Spleen (tissue), 11 donors: ENCODE measurements at regions not wholly inside any gene's neighbourhood (a gene's known extent, or its start where the extent isn't known, plus 50 kb on each side); places are given as distances from the start of the nearest gene placed in this dataset.

Source experiments
- DNase-seq: peaks from one replicate; pipeline ENCODE4 v3.0.0-alpha.2; 2020
- H3K27ac ChIP-seq, 8 donors: fragments of 200-600 bp; sonication (generic) in 7 of 8; 1 replicate in 4 of 8; 2 replicates in 4 of 8; pipeline versions ENCODE4 v1.5.0 to v1.8.0; 2016 to 2021; ENCODE audit warnings: inconsistent platforms in 4 of 8, mild to moderate bottlenecking in 4 of 8, moderate library complexity in 1 of 8
- H3K27me3 ChIP-seq, 7 donors: fragments of 200-600 bp; sonication (generic) in 6 of 7; replicated peaks in 1 of 7; 1 replicate in 4 of 7; 2 replicates in 3 of 7; pipeline versions ENCODE4 v1.5.0 to v1.8.0; 2016 to 2021; ENCODE audit warnings: inconsistent platforms in 3 of 7, mild to moderate bottlenecking in 1 of 7
- H3K36me3 ChIP-seq, 6 donors: fragments of 200-600 bp; sonication (generic) in 5 of 6; 1 replicate in 4 of 6; 2 replicates in 2 of 6; pipeline versions ENCODE4 v1.5.0 to v1.8.0; 2016 to 2021; ENCODE audit warnings: inconsistent platforms in 2 of 6
- H3K4me1 ChIP-seq, 6 donors: fragments of 200-600 bp; sonication (generic) in 5 of 6; 1 replicate in 3 of 6; 2 replicates in 3 of 6; pipeline versions ENCODE4 v1.5.0 to v1.8.0; 2016 to 2021; ENCODE audit warnings: inconsistent platforms in 3 of 6
- H3K4me3 ChIP-seq, 8 donors: fragments of 200-600 bp; sonication (generic) in 7 of 8; 1 replicate in 4 of 8; 2 replicates in 4 of 8; pipeline versions ENCODE4 v1.5.0 to v1.8.0; 2016 to 2021; ENCODE audit warnings: inconsistent platforms in 4 of 8, mild to moderate bottlenecking in 4 of 8, moderate library complexity in 2 of 8
- H3K9me3 ChIP-seq, 8 donors: fragments of 200-600 bp; sonication (generic) in 7 of 8; 1 replicate in 4 of 8; 2 replicates in 4 of 8; pipeline versions ENCODE4 v1.5.0 to v1.8.0; 2016 to 2021; ENCODE audit warnings: inconsistent platforms in 4 of 8
- POLR2A ChIP-seq, 3 donors: fragments of 450-650 bp; IDR thresholded peaks; one replicate each; pipeline ENCODE4 v1.5.1; 2017; ENCODE audit warnings: antibody characterized with exemption in 3 of 3, mild to moderate bottlenecking in 1 of 3
- POLR2AphosphoS5 ChIP-seq, 3 donors: sonication (generic); formaldehyde crosslinking; IDR thresholded peaks; one replicate each; pipeline ENCODE4 v1.5.1; 2017; ENCODE audit warnings: antibody characterized with exemption in 3 of 3
- WGBS, 5 donors: extraction: QIAGEN DNeasy Blood & Tissue Kit in 3 of 5; methylation state at CpG; one replicate each; pipeline versions ENCODE4 v1.1.5 to v1.1.7; 2013 to 2018; 5-methylcytosine and 5-hydroxymethylcytosine counted together
- intact Hi-C: fragments of 100-400 bp; cut with DNase I; formaldehyde crosslinking; loops from one replicate; pipeline ENCODE4 v1.15.0; 2023; ENCODE audit warnings: low total_unique reads
- TF ChIP-seq, protein P1 (sequence below), 11 experiments: fragments of 200-600 bp in 7 of 11; fragments of 450-650 bp in 4 of 11; sonication (generic) in 4 of 11; IDR thresholded peaks in 8 of 11; conservative IDR thresholded peaks in 3 of 11; 1 replicate in 7 of 11; 2 replicates in 4 of 11; pipeline versions ENCODE4 v1.4.0 to v1.8.0; 2016 to 2021; ENCODE audit warnings: antibody characterized with exemption in 11 of 11, inconsistent platforms in 4 of 11, mild to moderate bottlenecking in 1 of 11
- donor health status: healthy with polysubstance abuse.
- donor health status: DM: no; HTN: no; CAD: no; lungs with moderate emphysema.
- donor health status: DM: no; HTN: no; CAD: no.
- donor health status: Bipolar disorder and iron deficiency.
- donor health status: healthy.
- donor health status: DM: no; HTN: no; CAD: no.
- donor health status: DM: yes; HTN: yes; CAD: no.

DNA sequence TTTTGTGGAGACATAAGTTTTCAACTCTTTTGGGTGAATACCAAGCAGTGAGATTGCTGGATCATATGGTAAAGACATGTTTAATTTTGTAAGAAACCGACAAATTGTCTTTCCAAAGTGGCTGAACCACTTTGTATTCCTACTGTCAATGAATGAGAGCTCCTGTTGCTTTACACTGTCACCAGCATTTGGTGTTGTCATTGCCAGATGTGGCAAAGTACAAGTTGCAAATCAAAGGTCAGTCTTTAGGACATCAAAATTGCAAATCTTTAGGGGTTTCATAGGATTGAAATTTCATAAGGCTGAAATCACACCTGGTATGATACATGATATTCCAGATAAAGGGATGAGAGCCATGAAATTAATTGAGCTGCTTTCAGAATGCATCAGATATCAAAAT is 67.7 kb upstream of the ELOVL6 start:
- intact Hi-C loops: no loop called here
- DNase-seq: no peak
- Histone ChIP-seq H3K27me3 (no peaks in the 10 kb centered on the region), H3K36me3 (no peaks in the 10 kb centered on the region), H3K4me3 (no peak overlapping the region), H3K9me3 (no peaks in the 10 kb centered on the region), H3K4me1 (no peaks in the 10 kb centered on the region), H3K27ac (no peak overlapping the region)
- 55 to 88% (median 82%) methylated on average over 1 of the region's 1 CpG for WGBS, 5 donors
- no peak for TF ChIP-seq POLR2AphosphoS5 (IDR thresholded peaks at IDR 0.05)
- TF ChIP-seq, protein P1, sequence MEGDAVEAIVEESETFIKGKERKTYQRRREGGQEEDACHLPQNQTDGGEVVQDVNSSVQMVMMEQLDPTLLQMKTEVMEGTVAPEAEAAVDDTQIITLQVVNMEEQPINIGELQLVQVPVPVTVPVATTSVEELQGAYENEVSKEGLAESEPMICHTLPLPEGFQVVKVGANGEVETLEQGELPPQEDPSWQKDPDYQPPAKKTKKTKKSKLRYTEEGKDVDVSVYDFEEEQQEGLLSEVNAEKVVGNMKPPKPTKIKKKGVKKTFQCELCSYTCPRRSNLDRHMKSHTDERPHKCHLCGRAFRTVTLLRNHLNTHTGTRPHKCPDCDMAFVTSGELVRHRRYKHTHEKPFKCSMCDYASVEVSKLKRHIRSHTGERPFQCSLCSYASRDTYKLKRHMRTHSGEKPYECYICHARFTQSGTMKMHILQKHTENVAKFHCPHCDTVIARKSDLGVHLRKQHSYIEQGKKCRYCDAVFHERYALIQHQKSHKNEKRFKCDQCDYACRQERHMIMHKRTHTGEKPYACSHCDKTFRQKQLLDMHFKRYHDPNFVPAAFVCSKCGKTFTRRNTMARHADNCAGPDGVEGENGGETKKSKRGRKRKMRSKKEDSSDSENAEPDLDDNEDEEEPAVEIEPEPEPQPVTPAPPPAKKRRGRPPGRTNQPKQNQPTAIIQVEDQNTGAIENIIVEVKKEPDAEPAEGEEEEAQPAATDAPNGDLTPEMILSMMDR (IDR thresholded peaks at IDR 0.05 in 8 of 11, conservative IDR thresholded peaks at IDR 0.05 in 3 of 11): no peak
- TF ChIP-seq POLR2A (IDR thresholded peaks at IDR 0.05): no peak

GRCh38 chr4:110265001-110265400 is 66.6 kb upstream of the ELOVL6 start:
- H3K27ac ChIP-seq: no peak overlapping the region
- no peaks in the 10 kb centered on the region for H3K27me3 ChIP-seq
- TF ChIP-seq POLR2A (IDR thresholded peaks at IDR 0.05): no peak
- TF ChIP-seq, protein P1 (IDR thresholded peaks at IDR 0.05 in 8 of 11, conservative IDR thresholded peaks at IDR 0.05 in 3 of 11): no peak
- TF ChIP-seq POLR2AphosphoS5 (IDR thresholded peaks at IDR 0.05): no peak
- no peaks in the 10 kb centered on the region for H3K9me3 ChIP-seq
- intact Hi-C loops: no loop called here
- no peak overlapping the region for H3K4me3 ChIP-seq
- H3K4me1 ChIP-seq: no peaks in the 10 kb centered on the region
- WGBS, 5 donors: 85 to 90% (median 89%) methylated on average over 5 of the region's 5 CpGs
- no peak for DNase-seq
- no peaks in the 10 kb centered on the region for H3K36me3 ChIP-seq

DNA sequence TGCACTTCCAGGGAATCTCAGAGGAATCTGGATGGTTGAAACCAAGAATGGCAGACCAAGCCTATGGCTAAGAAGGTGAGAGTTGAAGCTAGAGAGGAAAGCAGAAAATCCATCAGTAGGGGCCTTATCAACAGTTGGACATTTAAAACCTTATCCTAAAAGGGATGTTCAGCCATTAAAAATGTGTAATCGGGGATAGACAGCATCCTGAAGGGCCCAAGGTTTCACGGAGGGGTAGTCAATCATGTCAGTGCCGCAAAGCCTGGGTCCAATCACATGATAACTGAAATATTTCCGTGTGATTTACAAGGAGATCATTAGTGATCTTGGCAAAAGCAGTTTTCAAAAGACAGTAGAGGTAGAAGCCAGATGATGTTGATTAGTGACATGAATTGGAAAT is 61.9 kb upstream of the ELOVL6 start:
- 79 to 94% (median 87%) methylated on average over 4 of the region's 4 CpGs for WGBS, 5 donors
- H3K27ac ChIP-seq: no peak overlapping the region
- no peaks in the 10 kb centered on the region for H3K4me1 ChIP-seq
- no peaks in the 10 kb centered on the region for H3K36me3 ChIP-seq
- no peak for TF ChIP-seq POLR2AphosphoS5 (IDR thresholded peaks at IDR 0.05)
- no peak for TF ChIP-seq POLR2A (IDR thresholded peaks at IDR 0.05)
- TF ChIP-seq, protein P1 (IDR thresholded peaks at IDR 0.05 in 8 of 11, conservative IDR thresholded peaks at IDR 0.05 in 3 of 11): no peak
- intact Hi-C loops: no loop called here
- DNase-seq: no peak
- H3K9me3 ChIP-seq: no peaks in the 10 kb centered on the region
- no peak overlapping the region for H3K4me3 ChIP-seq
- no peaks in the 10 kb centered on the region for H3K27me3 ChIP-seq

GRCh38 chr4:110250023-110250387 is 51.6 kb upstream of the ELOVL6 start:
- WGBS, 5 donors: 67 to 82% (median 74%) methylated on average over 5 of the region's 5 CpGs
- Histone ChIP-seq H3K9me3 (no peaks in the 10 kb centered on the region), H3K36me3 (no peaks in the 10 kb centered on the region), H3K4me1 (no peaks in the 10 kb centered on the region), H3K27me3 (no peaks in the 10 kb centered on the region), H3K4me3 (no peak overlapping the region), H3K27ac (no peak overlapping the region)
- no peak for DNase-seq
- intact Hi-C loops: no loop called here
- TF ChIP-seq POLR2AphosphoS5 (IDR thresholded peaks at IDR 0.05) (no peak), POLR2A (IDR thresholded peaks at IDR 0.05) (no peak)
- TF ChIP-seq, protein P1 (IDR thresholded peaks at IDR 0.05 in 8 of 11, conservative IDR thresholded peaks at IDR 0.05 in 3 of 11): no peak
